ENCODE measurements at regions not wholly inside any gene's neighbourhood (a gene's known extent, or its start where the extent isn't known, plus 50 kb on each side); places are given as distances from the start of the nearest gene placed in this dataset.

DNA sequence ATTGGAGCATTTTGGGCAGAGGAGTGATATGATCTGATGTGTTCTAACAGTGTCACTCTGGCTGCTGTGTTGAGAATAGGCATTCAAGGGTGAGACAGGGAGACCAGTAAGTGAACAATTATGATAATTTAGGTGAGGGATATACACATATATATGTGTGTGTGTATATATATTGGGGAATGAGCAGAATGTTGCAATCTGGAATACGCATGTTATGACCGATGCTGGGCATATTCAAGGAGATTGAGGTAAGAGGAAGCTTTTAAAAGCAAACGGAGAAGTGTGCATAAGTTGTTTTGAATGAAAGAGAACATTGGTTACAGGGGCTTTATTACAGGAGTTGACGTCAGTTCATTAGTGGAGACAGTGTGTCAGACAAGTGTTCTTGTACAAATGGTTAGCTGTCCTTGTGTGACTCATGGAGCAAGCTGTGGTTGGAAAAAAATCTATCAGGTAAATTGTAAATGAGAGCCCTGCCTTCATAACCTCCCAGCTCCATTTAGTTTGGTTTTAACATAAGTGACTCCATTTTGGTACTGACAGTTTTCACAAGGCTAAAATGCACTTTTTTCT lies 442.5 kb upstream of the LCORL start:
- Histone ChIP-seq H3K27ac (no peak overlapping the region), H3K27me3 (no peaks in the 10 kb centered on the region), H3K4me3 (no peak overlapping the region), H3K36me3 (no peaks in the 10 kb centered on the region), H3K9me3 (no peaks in the 10 kb centered on the region), H3K4me1 (no peaks in the 10 kb centered on the region)
- intact Hi-C loops (cut with DNase I; ENCODE audit: low total_unique reads) (no loop called here), in situ Hi-C loops (cut with MboI; ENCODE audit: low sequenced_read_pairs in 4 of 4) (no loop called here)
- DNase-seq, result no peak
- no peak for ATAC-seq
- TF ChIP-seq, protein P1, sequence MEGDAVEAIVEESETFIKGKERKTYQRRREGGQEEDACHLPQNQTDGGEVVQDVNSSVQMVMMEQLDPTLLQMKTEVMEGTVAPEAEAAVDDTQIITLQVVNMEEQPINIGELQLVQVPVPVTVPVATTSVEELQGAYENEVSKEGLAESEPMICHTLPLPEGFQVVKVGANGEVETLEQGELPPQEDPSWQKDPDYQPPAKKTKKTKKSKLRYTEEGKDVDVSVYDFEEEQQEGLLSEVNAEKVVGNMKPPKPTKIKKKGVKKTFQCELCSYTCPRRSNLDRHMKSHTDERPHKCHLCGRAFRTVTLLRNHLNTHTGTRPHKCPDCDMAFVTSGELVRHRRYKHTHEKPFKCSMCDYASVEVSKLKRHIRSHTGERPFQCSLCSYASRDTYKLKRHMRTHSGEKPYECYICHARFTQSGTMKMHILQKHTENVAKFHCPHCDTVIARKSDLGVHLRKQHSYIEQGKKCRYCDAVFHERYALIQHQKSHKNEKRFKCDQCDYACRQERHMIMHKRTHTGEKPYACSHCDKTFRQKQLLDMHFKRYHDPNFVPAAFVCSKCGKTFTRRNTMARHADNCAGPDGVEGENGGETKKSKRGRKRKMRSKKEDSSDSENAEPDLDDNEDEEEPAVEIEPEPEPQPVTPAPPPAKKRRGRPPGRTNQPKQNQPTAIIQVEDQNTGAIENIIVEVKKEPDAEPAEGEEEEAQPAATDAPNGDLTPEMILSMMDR (IDR thresholded peaks at IDR 0.05 in 4 of 5, conservative IDR thresholded peaks at IDR 0.05 in 1 of 5), result no peak
- TF ChIP-seq POLR2A (IDR thresholded peaks at IDR 0.05), result no peak

DNA sequence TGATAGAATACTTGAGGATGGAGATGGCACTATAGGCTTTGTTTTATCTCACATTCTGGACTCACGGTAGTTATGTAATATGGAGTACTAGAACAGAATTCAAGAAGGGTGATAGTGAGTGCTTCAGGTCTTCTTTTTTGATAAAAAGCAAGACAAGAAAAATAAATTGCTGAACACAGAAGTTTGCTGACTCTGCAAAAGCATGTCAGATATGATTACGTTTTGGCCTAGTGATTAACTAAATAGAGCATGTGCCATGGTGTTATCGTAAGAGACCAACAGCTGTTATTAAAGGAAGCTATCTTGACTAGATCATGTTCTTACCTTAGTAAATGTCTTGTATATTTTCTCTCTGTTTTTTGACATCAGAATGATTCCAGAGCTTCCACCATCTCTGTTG lies 436.9 kb upstream of the LCORL start:
- intact Hi-C loops (cut with DNase I; ENCODE audit: low total_unique reads), result no loop called here
- in situ Hi-C loops (cut with MboI; ENCODE audit: low sequenced_read_pairs in 4 of 4), result no loop called here
- DNase-seq (no peak), ATAC-seq (no peak)
- TF ChIP-seq, protein P1 (IDR thresholded peaks at IDR 0.05 in 4 of 5, conservative IDR thresholded peaks at IDR 0.05 in 1 of 5), result no peak
- no peak for TF ChIP-seq POLR2A (IDR thresholded peaks at IDR 0.05)
- Histone ChIP-seq H3K4me3 (no peak overlapping the region), H3K36me3 (no peaks in the 10 kb centered on the region), H3K9me3 (no peaks in the 10 kb centered on the region), H3K27me3 (no peaks in the 10 kb centered on the region), H3K4me1 (no peaks in the 10 kb centered on the region), H3K27ac (no peak overlapping the region)

DNA sequence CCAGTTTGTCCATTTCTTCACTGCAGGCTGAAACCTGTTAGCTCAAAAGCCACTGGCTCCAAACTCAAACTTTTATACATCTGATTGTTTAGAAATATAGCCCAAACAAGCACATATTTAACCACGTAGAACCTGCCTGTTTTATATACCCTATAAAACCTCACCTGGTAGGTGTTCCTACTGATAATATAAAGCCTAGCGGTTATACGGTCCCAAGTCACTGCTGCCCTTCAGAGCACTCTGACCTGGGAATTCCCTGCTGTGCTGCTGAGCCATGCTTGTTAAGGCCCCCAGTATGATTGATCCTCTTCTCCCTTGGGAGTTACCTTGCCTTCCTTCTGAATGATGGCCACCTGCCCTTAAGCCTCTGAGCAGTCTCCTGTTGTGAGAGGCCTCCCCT lies 432.8 kb upstream of the LCORL start:
- in situ Hi-C loops (cut with MboI; ENCODE audit: low sequenced_read_pairs in 4 of 4), result no loop called here
- intact Hi-C loops (cut with DNase I; ENCODE audit: low total_unique reads), result no loop called here
- TF ChIP-seq POLR2A (IDR thresholded peaks at IDR 0.05), result no peak
- TF ChIP-seq, protein P1 (IDR thresholded peaks at IDR 0.05 in 4 of 5, conservative IDR thresholded peaks at IDR 0.05 in 1 of 5), result no peak
- H3K27me3 ChIP-seq, result no peaks in the 10 kb centered on the region
- no peak for ATAC-seq
- no peak overlapping the region for H3K27ac ChIP-seq
- H3K4me1 ChIP-seq, result no peaks in the 10 kb centered on the region
- no peak overlapping the region for H3K4me3 ChIP-seq
- no peak for DNase-seq
- H3K36me3 ChIP-seq, result no peaks in the 10 kb centered on the region
- no peaks in the 10 kb centered on the region for H3K9me3 ChIP-seq

DNA sequence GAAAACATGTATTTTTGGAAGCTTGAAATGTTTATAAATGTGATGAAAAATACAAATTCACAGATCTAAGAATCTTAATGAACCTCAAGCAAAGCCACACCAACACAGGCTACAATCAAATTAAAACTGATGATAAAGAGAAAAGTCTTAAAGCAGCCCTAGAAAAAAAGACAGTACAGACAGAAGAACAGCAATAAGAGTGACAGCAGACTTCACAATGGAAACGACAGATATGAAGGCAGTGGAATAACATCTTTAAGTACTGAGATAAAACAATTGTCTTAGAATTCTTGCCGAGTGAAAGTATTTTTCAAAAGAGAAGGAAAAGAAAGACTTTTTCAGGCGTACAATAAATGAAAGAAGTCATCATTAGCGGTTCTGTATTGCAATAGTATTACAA lies 423.6 kb upstream of the LCORL start:
- no peaks in the 10 kb centered on the region for H3K27me3 ChIP-seq
- ATAC-seq (no peak), DNase-seq (no peak)
- no peak overlapping the region for H3K27ac ChIP-seq
- H3K4me1 ChIP-seq, result no peaks in the 10 kb centered on the region
- in situ Hi-C loops (cut with MboI; ENCODE audit: low sequenced_read_pairs in 4 of 4) (no loop called here), intact Hi-C loops (cut with DNase I; ENCODE audit: low total_unique reads) (no loop called here)
- H3K4me3 ChIP-seq, result no peak overlapping the region
- H3K36me3 ChIP-seq, result no peaks in the 10 kb centered on the region
- H3K9me3 ChIP-seq, result peaks cover 0 to 4% (median 0%) of the 10 kb centered on the region in 3 donors
- TF ChIP-seq, protein P1 (IDR thresholded peaks at IDR 0.05 in 4 of 5, conservative IDR thresholded peaks at IDR 0.05 in 1 of 5), result no peak
- TF ChIP-seq POLR2A (IDR thresholded peaks at IDR 0.05), result no peak

DNA sequence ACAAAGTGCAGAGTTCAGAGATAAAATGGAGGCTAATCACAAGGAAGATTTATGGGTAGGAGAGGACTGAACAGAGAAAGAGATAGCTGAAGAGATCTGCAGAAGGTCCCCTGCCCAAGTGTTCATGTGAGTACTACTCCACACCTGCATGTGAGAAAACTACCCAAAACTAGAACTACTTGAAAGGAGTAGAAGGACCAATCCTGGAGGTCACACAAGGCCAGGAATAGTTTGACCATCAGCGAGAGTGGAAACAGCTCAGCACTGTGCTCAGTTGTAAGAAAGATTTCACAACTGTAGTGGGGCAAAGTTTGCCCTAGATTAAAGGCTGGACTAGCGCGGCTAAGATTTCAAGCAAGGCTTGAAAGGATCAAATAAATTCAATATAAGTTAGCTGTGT lies 422.7 kb upstream of the LCORL start:
- TF ChIP-seq, protein P1 (IDR thresholded peaks at IDR 0.05 in 4 of 5, conservative IDR thresholded peaks at IDR 0.05 in 1 of 5), result no peak
- ATAC-seq (no peak), DNase-seq (no peak)
- no peaks in the 10 kb centered on the region for H3K27me3 ChIP-seq
- no peak overlapping the region for H3K27ac ChIP-seq
- H3K4me1 ChIP-seq, result no peaks in the 10 kb centered on the region
- in situ Hi-C loops (cut with MboI; ENCODE audit: low sequenced_read_pairs in 4 of 4) (no loop called here), intact Hi-C loops (cut with DNase I; ENCODE audit: low total_unique reads) (no loop called here)
- no peak overlapping the region for H3K4me3 ChIP-seq
- H3K36me3 ChIP-seq, result no peaks in the 10 kb centered on the region
- peaks cover 0 to 4% (median 0%) of the 10 kb centered on the region in 3 donors for H3K9me3 ChIP-seq

Measured in gastrocnemius medialis (tissue), 4 donors.